ENCODE measurements at regions not wholly inside any gene's neighbourhood (a gene's known extent, or its start where the extent isn't known, plus 50 kb on each side); places are given as distances from the start of the nearest gene placed in this dataset.

DNA sequence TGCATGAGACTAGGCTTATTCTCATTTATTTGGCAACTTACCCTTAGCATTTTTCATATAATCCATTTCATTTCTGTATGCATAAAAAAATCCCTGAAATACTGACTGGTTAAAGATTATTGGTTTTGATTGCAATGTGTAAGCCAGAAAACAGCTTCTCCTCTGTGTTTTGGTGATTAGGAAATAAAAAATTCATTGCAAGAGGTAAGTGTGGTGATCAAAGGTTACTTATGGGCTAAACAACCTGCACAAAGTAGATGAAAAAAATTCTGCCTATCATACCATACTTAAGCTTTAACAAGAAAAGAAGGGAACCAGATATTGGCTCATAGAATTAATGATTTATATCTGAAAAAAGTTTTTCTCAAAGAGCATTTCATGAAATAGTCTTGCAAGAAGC is 64.0 kb upstream of the TMEM168 start:
- Histone ChIP-seq H3K36me3 (peaks cover 0 to 14% (median 0%) of the 10 kb centered on the region in 6 donors), H3K4me3 (no peak overlapping the region), H3K4me1 (no peaks in the 10 kb centered on the region), H3K27me3 (replicated peaks in 1 of 7) (no peaks in the 10 kb centered on the region), H3K9me3 (peaks cover 0 to 2% (median 0%) of the 10 kb centered on the region in 8 donors), H3K27ac (no peak overlapping the region)
- TF ChIP-seq, protein P1, sequence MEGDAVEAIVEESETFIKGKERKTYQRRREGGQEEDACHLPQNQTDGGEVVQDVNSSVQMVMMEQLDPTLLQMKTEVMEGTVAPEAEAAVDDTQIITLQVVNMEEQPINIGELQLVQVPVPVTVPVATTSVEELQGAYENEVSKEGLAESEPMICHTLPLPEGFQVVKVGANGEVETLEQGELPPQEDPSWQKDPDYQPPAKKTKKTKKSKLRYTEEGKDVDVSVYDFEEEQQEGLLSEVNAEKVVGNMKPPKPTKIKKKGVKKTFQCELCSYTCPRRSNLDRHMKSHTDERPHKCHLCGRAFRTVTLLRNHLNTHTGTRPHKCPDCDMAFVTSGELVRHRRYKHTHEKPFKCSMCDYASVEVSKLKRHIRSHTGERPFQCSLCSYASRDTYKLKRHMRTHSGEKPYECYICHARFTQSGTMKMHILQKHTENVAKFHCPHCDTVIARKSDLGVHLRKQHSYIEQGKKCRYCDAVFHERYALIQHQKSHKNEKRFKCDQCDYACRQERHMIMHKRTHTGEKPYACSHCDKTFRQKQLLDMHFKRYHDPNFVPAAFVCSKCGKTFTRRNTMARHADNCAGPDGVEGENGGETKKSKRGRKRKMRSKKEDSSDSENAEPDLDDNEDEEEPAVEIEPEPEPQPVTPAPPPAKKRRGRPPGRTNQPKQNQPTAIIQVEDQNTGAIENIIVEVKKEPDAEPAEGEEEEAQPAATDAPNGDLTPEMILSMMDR (IDR thresholded peaks at IDR 0.05 in 8 of 11, conservative IDR thresholded peaks at IDR 0.05 in 3 of 11) = no peak
- no peak for TF ChIP-seq POLR2A (IDR thresholded peaks at IDR 0.05)
- TF ChIP-seq POLR2AphosphoS5 (IDR thresholded peaks at IDR 0.05) = no peak
- DNase-seq = no peak
- intact Hi-C loops (cut with DNase I; ENCODE audit: low total_unique reads) = no loop called here

- TF ChIP-seq, protein P1 (IDR thresholded peaks at IDR 0.05 in 8 of 11, conservative IDR thresholded peaks at IDR 0.05 in 3 of 11) = no peak
- no peak for TF ChIP-seq POLR2A (IDR thresholded peaks at IDR 0.05)
- TF ChIP-seq POLR2AphosphoS5 (IDR thresholded peaks at IDR 0.05) = no peak
- intact Hi-C loops (cut with DNase I; ENCODE audit: low total_unique reads) = no loop called here
- Histone ChIP-seq H3K4me1 (no peaks in the 10 kb centered on the region), H3K36me3 (peaks cover 0 to 18% (median 0%) of the 10 kb centered on the region in 6 donors), H3K4me3 (no peak overlapping the region), H3K27ac (no peak overlapping the region), H3K9me3 (peaks cover 0 to 2% (median 0%) of the 10 kb centered on the region in 8 donors), H3K27me3 (replicated peaks in 1 of 7) (no peaks in the 10 kb centered on the region)
- no peak for DNase-seq
These were observed 63.2 kb upstream of the TMEM168 start for GRCh38 chr7:112853422-112853821.

DNA sequence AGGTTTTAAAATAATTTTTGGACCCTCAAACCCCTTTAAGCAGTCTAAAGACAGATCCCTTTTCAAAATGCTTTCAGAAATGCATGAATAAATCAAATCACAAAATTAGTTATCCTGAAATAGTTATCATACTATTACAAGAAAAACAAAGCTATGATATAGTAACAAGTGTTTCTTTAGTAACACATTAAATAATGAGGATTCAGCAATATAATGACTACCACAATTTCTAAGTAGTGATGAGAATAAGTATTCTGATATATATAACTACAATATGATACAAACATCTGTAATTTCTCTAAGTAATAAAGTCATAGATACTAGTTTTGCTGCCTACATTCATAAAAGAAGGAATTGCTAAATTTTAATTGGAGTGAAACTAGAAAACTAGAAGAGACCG is 53.0 kb upstream of the TMEM168 start:
- no peaks in the 10 kb centered on the region for H3K4me1 ChIP-seq
- DNase-seq = no peak
- H3K27me3 ChIP-seq (replicated peaks in 1 of 7) = no peaks in the 10 kb centered on the region
- 89 to 100% (median 98%) methylated on average over 1 of the region's 1 CpG for WGBS, 5 donors
- peaks cover 0 to 5% (median 0%) of the 10 kb centered on the region in 6 donors for H3K36me3 ChIP-seq
- no peak overlapping the region for H3K4me3 ChIP-seq
- no peaks in the 10 kb centered on the region for H3K9me3 ChIP-seq
- TF ChIP-seq, protein P1 (IDR thresholded peaks at IDR 0.05 in 8 of 11, conservative IDR thresholded peaks at IDR 0.05 in 3 of 11) = no peak
- no peak for TF ChIP-seq POLR2A (IDR thresholded peaks at IDR 0.05)
- TF ChIP-seq POLR2AphosphoS5 (IDR thresholded peaks at IDR 0.05) = no peak
- intact Hi-C loops (cut with DNase I; ENCODE audit: low total_unique reads) = no loop called here
- H3K27ac ChIP-seq = no peak overlapping the region

All from spleen (tissue), 11 donors.